Kidney glomerular epithelial cell (primary cell): ENCODE measurements at regions not wholly inside any gene's neighbourhood (a gene's known extent, or its start where the extent isn't known, plus 50 kb on each side); places are given as distances from the start of the nearest gene placed in this dataset.
A peak's percentile ranks its signal among the peaks of the same experiment; 100 is the strongest.
"Not testable (repeated sequence)": the region's sequence is repeated elsewhere in the genome, so short reads cannot be mapped to it uniquely, and the experiment has no call there.

Source experiments
- DNase-seq: peaks from one replicate; lab custom pipeline; 2025; lab: John Stamatoyannopoulos, UW

- DNase-seq = peak; percentile 72
These were observed 130.6 kb upstream of the FHIT start for GRCh38 chr3:61381745-61382392.

- no peak for DNase-seq
These were observed 136.6 kb upstream of the FHIT start for GRCh38 chr3:61387817-61388216.

- not testable (repeated sequence) for DNase-seq
These were observed 142.3 kb upstream of the FHIT start for GRCh38 chr3:61393480-61393947.

- no peak for DNase-seq
These were observed 150.1 kb upstream of the FHIT start for GRCh38 chr3:61401359-61401758.

DNA sequence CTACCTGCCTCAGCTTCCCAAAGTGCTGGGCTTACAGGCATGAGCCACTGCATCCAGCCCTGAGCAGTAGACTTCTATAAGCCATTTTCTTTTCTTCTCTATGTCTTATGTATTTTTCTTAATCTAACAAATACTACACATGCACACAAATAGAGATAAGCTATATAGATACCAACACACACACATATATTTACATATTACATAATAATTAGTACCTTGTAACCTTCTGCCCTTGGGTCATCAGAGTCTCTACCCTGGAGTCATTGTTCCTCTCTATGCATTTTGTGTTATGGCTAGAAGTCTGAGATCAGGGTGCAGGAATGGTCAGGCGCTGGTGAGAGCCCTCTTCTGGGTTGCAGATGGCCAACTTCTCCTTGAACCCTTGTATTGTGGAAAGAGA, 154.0 kb upstream of the PTPRG start:
- DNase-seq = no peak

DNA sequence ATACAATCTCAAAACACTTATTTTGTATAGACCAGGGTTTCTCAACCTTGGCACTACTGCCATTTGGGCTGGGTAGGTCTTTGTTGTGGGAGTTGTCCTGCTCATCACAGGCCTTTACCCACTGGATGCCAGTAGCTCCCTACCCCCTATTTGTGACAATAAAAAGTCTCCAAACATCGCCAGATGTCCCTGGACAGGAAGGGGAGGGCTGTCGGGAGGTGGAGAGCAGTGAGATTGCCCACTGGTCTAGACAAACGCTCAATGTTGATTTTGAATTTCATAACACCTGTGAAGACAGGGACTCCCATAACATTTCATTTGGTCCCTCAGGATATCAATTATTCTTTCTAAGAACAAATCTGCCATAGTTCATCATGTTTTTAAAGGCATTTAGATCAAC, 151.7 kb upstream of the PTPRG start:
- no peak for DNase-seq

GRCh38 chr3:61410358-61410757, 151.0 kb upstream of the PTPRG start:
- not testable (repeated sequence) for DNase-seq

GRCh38 chr3:61411009-61411662, 150.2 kb upstream of the PTPRG start:
- no peak for DNase-seq

- no peak for DNase-seq
These were observed 146.9 kb upstream of the PTPRG start for GRCh38 chr3:61414456-61414855.

DNA sequence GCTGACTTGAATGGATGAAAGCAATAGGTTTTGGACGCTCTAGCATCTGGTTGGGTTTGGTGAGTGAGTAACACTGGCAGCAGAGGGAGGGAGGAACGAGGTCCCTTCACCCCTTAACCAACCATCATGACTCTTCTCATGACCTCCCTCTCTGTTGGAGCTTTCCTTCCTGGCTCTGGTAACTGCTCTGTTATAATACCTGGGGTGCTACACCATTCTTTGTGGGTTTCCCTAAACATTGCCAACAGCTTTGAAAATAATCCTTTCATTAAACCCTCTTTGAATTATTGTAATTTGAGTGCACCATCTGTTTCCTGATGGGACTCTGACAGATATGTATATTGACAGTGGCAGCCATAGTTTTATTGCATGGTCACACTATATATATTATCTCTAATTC, 146.2 kb upstream of the PTPRG start:
- DNase-seq = no peak

DNA sequence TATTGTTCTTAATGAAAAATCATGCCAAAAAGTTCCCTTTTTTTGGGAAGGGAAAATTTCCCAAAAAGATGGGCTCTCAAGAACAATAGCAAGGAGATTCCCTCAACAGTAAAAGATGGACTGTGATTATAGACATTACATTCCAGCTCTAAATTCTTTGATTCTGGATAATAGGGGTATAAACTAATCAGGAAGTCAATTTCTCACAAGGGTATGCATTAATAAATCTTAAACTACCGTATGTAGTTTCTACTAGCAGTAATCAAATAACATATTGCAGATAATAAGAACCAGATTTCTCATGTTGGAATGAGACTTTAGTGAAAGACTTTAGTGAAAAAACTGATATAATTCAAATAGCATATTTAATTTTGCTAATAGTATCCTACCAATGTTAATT, 144.8 kb upstream of the PTPRG start:
- no peak for DNase-seq

GRCh38 chr3:61417352-61417751, 144.0 kb upstream of the PTPRG start:
- peak; percentile 36 for DNase-seq

DNA sequence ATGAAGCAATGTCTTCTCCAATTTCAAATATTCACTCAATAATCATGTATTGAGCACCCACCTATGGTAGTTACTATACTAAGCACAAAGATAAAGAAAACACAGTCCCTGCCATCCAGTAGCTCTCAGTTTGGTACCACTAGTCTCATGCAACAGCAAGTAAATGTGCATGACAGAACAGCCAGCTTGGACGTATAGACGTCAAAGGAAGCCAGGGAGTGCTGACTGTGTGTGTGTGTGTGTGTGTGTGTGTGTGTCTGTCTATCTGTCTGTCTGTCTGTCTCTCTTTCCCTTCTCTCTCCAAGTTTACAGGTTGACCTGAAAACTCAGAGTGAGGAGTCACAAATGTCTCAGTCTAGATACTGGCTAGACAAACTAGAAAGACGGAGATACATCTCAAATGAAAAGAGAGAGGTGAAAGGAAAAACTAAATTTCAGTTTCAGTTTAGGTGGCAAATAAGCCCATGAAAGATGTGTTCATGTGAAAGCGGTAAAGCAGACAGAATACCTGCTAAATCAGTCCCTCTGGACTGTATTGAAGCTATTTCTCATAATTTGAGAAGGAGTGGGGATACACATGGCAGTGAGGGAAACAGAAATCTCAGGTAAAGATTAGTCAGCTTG, 141.1 kb upstream of the PTPRG start:
- no peak for DNase-seq

DNA sequence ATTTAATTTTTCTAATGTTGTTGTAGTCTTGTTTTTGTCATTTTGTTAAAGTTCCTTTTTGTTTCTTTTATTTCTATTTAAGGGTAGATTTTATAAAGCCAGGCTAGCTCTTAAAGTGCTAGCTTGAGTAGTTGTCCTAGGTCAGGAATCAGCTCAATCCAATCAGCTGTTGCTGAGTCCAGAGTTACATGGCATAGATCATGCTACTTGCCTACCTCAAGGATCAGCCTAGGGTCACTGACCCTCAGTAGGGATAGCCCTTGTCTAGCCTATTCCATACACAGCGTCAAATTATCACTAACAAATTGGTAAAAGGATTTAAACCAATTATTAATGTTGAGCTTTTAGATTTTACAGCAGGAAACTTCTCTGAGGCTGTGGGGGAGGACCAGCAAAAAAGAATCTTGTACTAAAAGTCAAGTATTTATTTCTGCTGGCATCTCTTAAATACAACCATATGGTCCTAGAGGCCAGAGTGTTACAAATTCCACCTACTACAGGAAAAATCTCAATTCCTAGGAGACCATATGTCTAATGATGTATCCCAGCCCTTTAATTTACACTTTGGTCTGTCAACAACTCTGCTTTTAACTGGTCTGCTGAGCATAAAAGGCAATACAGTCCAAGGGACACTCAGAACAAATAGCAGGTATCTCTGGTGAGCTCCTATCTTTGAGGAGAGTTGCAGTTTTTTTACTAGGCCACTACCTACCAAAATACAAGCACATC, 138.3 kb upstream of the PTPRG start:
- no peak for DNase-seq

DNA sequence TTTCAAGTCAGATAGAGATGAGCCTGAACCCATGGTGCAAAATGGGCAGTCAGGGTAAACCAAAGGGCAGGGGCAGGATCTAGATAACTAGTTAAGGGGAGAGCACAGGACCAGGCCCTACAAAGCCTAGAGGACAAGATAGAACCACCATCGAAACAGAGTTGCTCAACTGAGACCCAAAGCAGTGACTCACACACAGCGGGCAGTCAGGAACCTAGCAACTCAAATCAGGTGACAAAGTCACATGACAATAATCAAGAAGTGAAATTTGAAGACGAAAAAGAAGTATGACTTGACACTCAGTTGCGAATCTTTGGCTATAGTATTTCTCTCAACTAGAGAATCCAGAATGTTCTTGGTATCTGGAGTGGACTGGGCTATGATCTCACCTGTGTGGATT, 136.0 kb upstream of the PTPRG start:
- no peak for DNase-seq

DNA sequence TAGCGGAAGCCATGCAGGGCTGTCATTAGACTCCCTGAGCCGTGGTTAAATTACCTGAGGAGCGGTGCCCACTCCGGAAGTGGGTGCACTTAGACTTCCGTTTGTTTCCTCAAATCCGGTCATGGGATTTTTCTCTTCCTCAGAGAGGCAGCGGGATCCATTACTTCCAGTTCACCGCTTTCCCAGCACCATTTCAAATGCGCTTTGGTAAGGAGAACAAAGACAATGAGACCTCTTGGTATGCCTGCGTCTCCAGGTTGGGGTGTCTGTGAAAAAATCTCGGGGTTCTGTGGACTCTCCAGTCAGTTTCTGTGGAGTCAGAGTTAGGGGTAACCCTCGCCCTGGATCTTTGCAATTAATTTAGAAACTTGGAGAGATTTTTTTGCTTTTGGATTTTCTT, 132.3 kb upstream of the PTPRG start:
- no peak for DNase-seq

- not testable (repeated sequence) for DNase-seq
These were observed 126.5 kb upstream of the PTPRG start for GRCh38 chr3:61434901-61435300.

DNA sequence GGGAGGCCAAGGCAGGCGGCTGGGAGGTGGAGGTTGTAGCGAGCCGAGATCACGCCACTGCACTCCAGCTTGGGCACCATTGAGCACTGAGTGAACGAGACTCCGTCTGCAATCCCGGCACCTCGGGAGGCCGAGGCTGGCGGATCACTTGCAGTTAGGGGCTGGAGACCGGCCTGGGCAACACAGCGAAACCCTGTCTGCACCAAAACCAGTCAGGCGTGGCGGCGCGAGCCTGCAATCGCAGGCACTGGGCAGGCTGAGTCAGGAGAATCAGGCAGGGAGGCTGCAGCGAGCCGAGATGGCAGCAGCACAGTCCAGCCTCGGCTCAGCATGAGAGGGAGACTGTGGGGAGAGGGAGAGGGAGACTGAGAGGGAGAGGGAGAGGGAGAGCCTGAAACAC, 126.0 kb upstream of the PTPRG start:
- DNase-seq = not testable (repeated sequence)

DNA sequence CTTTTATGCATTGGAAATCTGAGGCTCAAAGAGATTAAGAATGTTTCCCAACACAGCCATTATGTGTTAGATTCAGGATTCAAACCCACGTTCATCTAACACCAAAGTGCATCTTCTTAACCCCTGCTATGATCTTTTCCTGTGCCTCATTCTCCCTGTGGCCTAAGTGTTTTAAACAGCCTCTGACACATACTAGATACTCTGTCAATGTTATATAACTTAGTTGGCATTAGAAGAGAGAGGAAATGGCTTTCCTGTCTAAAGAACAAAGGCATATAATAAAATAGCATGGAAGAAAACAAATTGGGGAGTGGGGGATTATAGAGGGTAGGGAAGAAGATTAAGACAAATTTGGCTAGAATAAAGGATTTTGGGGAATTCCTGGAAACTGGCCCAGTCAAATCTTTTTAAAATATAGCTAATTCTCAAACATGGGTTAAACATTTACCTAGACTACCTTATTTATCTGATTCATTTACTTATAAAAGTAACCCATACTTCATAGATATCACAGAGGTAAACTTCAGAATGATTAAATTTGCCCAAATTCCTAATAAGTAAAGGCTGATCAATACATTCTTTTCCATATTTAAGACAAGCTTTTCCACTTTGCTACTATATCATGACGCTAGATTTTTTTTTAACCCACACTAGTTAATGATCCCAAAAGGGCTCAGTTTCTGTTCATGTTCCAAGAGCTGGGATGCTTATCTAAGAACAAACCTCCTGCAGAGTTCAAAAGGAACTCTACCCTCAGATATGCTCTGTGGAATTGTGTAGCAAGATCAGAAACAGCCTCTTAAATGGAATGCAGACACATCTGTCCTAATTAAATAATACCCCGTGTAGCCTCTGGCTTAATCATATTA, 122.9 kb upstream of the PTPRG start:
- peak; percentile 28 for DNase-seq

DNA sequence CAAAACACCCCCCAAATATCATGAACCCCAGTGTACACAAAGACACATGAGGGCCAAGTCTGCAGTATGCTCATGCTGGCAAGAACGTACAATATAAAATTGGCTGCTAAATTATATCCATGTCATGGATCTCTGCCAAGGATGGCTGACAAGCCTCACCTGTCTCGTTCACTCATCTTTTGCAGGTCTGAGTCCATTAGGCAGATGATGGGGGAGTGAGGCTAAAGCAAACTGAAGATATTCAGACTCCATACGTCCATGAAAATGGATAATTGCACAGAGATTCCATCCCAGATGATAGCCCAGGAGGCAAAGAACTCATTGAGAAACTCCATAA, 122.3 kb upstream of the PTPRG start:
- DNase-seq = no peak

- DNase-seq = no peak
These were observed 118.7 kb upstream of the PTPRG start for GRCh38 chr3:61442696-61443095.

GRCh38 chr3:61443886-61444285, 117.5 kb upstream of the PTPRG start:
- no peak for DNase-seq
